ENCODE measurements at regions not wholly inside any gene's neighbourhood (a gene's known extent, or its start where the extent isn't known, plus 50 kb on each side); places are given as distances from the start of the nearest gene placed in this dataset.

DNA sequence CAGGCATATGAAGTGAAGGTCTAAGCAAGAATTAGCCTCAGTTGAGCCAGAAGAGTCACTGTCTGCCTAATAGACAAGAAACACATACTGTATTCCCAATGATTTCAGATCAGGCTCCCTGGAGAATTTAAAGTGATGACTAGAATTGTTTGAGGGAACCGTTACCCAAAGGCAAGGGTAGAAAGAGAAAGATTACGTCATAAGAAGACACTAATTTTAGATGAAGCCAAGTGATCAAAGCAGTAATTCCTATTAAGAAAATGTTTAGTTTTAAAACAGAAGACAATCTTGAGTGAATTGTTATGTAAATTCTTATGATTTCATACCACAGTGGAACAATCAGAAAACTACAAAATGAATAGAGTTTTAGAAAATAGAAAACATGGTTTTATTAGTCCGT is 194.5 kb upstream of the ARSJ start:
- Histone ChIP-seq H3K9me3 (replicated peaks) (no peaks in the 10 kb centered on the region), H3K27me3 (ENCODE audit: low read depth) (no peaks in the 10 kb centered on the region), H3K27ac (replicated peaks) (no peak overlapping the region), H3K4me1 (no peaks in the 10 kb centered on the region), H3K36me3 (no peaks in the 10 kb centered on the region), H3K4me3 (no peak overlapping the region)
- intact Hi-C loops (cut with micrococcal nuclease), result no loop called here
- TF ChIP-seq, protein P1, sequence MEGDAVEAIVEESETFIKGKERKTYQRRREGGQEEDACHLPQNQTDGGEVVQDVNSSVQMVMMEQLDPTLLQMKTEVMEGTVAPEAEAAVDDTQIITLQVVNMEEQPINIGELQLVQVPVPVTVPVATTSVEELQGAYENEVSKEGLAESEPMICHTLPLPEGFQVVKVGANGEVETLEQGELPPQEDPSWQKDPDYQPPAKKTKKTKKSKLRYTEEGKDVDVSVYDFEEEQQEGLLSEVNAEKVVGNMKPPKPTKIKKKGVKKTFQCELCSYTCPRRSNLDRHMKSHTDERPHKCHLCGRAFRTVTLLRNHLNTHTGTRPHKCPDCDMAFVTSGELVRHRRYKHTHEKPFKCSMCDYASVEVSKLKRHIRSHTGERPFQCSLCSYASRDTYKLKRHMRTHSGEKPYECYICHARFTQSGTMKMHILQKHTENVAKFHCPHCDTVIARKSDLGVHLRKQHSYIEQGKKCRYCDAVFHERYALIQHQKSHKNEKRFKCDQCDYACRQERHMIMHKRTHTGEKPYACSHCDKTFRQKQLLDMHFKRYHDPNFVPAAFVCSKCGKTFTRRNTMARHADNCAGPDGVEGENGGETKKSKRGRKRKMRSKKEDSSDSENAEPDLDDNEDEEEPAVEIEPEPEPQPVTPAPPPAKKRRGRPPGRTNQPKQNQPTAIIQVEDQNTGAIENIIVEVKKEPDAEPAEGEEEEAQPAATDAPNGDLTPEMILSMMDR (IDR thresholded peaks at IDR 0.05; ENCODE audit: borderline replicate concordance), result no peak
- DNase-seq, result no peak

DNA sequence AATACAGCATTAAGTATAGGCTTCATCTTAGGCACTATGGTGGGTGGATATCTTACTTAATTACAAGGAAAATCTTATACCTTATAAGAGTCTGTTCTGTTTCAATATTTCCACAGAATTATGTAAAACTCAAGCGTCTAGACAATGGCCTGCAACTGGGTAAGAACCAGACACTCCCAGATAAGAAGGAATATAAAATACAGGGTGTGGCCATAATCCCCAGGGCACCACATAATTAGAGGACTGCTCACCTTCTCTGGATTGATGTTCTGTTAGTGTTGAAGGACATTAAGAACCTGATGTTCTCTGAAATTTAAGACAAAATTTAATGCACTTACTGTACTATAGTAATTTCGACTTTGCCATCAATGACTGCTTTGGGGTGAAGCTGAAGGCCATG is 198.2 kb upstream of the ARSJ start:
- H3K4me3 ChIP-seq, result no peak overlapping the region
- H3K27me3 ChIP-seq (ENCODE audit: low read depth), result no peaks in the 10 kb centered on the region
- peaks cover 8% of the 10 kb centered on the region for H3K9me3 ChIP-seq (replicated peaks)
- no peaks in the 10 kb centered on the region for H3K36me3 ChIP-seq
- no peak overlapping the region for H3K27ac ChIP-seq (replicated peaks)
- H3K4me1 ChIP-seq, result no peaks in the 10 kb centered on the region
- intact Hi-C loops (cut with micrococcal nuclease), result no loop called here
- DNase-seq, result no peak
- TF ChIP-seq, protein P1 (IDR thresholded peaks at IDR 0.05; ENCODE audit: borderline replicate concordance), result no peak

DNA sequence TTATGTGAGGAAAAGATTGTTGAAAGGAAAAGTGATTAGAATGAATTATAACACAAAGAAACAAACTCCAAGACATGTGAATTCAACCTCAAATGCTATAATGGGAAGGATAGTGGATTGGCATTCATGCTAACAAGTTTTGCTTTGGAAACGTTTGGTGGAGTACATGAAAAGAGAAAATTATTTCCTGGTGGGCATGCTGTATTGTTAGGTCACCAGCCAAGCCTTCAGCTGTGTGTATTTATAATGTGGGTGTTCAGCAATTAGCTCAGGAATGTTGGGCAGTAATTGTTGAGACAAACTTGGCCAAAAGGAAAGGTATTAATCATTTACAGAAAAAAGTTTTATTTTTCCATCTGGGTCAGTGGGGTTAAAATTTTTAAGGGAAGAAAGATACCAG is 198.9 kb upstream of the ARSJ start:
- peaks cover 16% of the 10 kb centered on the region for H3K9me3 ChIP-seq (replicated peaks)
- H3K4me3 ChIP-seq, result no peak overlapping the region
- H3K27ac ChIP-seq (replicated peaks), result no peak overlapping the region
- intact Hi-C loops (cut with micrococcal nuclease), result no loop called here
- no peaks in the 10 kb centered on the region for H3K4me1 ChIP-seq
- no peaks in the 10 kb centered on the region for H3K36me3 ChIP-seq
- no peak for DNase-seq
- H3K27me3 ChIP-seq (ENCODE audit: low read depth), result no peaks in the 10 kb centered on the region
- TF ChIP-seq, protein P1 (IDR thresholded peaks at IDR 0.05; ENCODE audit: borderline replicate concordance), result no peak

DNA sequence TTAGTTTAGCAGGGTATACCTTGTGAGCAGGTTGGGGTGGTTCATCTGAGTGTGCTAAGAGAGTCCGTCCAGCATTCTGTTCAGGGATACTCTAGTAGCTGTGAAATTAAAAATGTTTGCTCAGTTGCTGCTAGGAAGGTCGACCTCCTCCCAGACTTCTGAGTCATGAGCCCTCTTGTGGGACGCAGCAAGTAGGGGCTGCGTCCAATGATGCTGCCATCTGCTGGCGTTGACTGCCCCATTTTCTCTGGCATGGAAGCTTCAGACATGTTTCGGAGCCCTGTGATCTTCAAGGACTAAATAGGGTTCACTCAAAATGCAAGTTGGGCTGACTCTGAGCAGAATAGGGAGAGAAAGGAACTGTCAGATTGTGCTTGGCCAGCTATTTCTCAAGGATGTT is 201.0 kb upstream of the ARSJ start:
- H3K27me3 ChIP-seq (ENCODE audit: low read depth), result no peaks in the 10 kb centered on the region
- H3K4me3 ChIP-seq, result no peak overlapping the region
- TF ChIP-seq, protein P1 (IDR thresholded peaks at IDR 0.05; ENCODE audit: borderline replicate concordance), result peak; percentile 44
- H3K4me1 ChIP-seq, result no peaks in the 10 kb centered on the region
- intact Hi-C loops (cut with micrococcal nuclease), result no loop called here
- peaks cover 18% of the 10 kb centered on the region for H3K9me3 ChIP-seq (replicated peaks)
- DNase-seq, result peak; percentile 16
- H3K27ac ChIP-seq (replicated peaks), result no peak overlapping the region
- H3K36me3 ChIP-seq, result no peaks in the 10 kb centered on the region

- H3K27me3 ChIP-seq (ENCODE audit: low read depth), result no peaks in the 10 kb centered on the region
- TF ChIP-seq, protein P1 (IDR thresholded peaks at IDR 0.05; ENCODE audit: borderline replicate concordance), result no peak
- intact Hi-C loops (cut with micrococcal nuclease), result no loop called here
Observed at GRCh38 chr4:114184901-114185300, 205.5 kb upstream of the ARSJ start.

DNA sequence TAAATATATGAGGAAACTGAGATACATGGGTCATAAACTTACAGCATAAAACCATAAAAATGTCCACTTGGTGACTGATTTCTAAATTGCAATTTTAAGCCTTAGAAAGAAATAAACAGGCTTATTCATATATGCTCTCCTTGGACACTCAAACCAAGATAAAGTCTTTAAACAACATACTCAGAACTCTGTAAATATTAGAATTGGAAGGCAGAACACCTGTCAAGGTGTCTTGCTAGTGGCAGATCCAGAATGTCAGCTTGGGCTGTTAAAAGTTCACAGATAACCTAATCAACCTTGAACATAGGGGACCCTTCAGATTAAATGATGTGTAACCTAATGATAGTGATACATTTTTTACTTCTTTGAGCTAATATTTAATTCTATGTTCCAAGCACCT is 208.1 kb upstream of the ARSJ start:
- TF ChIP-seq, protein P1 (IDR thresholded peaks at IDR 0.05; ENCODE audit: borderline replicate concordance), result no peak

More at GRCh38 chr4:114184901-114185300, 205.5 kb upstream of the ARSJ start:
- no peaks in the 10 kb centered on the region for H3K4me1 ChIP-seq
- no peaks in the 10 kb centered on the region for H3K36me3 ChIP-seq
- H3K27ac ChIP-seq (replicated peaks), result no peak overlapping the region
- H3K4me3 ChIP-seq, result no peak overlapping the region
- peaks cover 18% of the 10 kb centered on the region for H3K9me3 ChIP-seq (replicated peaks)
- DNase-seq, result no peak

More for the DNA sequence above, 208.1 kb upstream of the ARSJ start:
- Histone ChIP-seq H3K36me3 (no peaks in the 10 kb centered on the region), H3K4me3 (no peak overlapping the region), H3K9me3 (replicated peaks) (peaks cover 10% of the 10 kb centered on the region), H3K4me1 (no peaks in the 10 kb centered on the region), H3K27me3 (ENCODE audit: low read depth) (no peaks in the 10 kb centered on the region), H3K27ac (replicated peaks) (no peak overlapping the region)
- intact Hi-C loops (cut with micrococcal nuclease), result no loop called here
- no peak for DNase-seq
